ENCODE measurements at regions not wholly inside any gene's neighbourhood (a gene's known extent, or its start where the extent isn't known, plus 50 kb on each side); places are given as distances from the start of the nearest gene placed in this dataset.
"Not testable (repeated sequence)": the region's sequence is repeated elsewhere in the genome, so short reads cannot be mapped to it uniquely, and the experiment has no call there.

- DNase-seq (ENCODE audit: low read depth): no peak
Measured at GRCh38 chr7:132030086-132030568, 473.7 kb upstream of the PODXL start.

- no peak for DNase-seq (ENCODE audit: low read depth)
Measured at GRCh38 chr7:132029369-132030085, 473.1 kb upstream of the PODXL start.

DNA sequence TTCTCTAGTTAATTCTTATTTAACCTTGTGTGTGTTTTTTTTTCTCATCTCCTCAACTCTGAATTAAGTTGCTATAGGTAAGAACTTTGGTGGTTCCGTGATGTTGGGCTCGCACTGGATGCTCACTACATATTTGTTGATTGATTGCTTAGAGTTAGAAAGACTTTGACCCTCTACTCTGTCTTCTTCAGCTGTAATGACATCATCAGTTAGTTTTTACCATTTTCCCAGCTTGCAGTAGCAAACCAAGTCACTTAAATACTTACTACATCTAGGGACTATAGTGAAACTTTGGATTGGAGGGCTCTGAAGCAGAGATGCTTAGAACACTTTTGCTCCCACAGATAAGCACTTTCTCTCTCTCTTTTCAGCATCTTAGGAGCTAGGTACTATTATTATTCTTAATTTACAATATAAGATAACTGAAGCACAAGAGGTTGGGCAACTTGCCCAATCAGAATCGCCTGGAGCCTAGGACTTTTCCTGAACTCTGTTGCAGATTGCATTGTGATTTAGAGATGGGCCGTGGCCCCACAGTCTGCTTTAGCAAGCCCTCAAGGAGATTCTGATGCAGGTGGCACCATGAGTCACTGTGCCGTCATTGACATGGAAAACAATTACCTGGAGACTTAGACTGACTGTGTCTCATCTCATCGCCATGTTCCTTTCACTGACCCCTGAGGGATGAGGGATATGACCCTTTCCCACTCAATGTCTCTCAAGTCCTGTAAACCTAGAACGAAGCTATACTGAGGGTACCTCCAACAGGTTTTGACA, 471.9 kb upstream of the PODXL start:
- DNase-seq (ENCODE audit: low read depth): no peak

- no peak for DNase-seq (ENCODE audit: low read depth)
Measured at GRCh38 chr7:132024290-132024689, 467.9 kb upstream of the PODXL start.

DNA sequence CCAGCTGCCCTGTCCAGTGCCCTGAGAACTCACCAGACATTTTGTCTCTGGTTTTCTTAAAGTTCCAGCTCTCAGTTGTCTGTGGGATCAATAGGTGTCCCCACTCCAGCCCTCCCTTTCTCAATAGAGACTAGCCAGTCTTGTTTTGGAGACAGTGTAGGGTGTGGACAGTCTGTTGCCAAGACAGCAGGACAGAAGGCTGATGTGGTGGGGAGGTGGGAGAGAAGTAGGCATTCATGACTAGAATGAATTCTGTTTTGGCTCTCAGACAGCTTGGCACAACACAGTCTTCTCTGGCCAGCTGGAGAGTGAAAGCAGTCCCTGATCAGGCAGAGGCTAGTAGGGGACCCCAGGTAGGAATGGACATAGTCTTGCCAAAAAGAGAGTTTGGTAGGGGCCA, 467.0 kb upstream of the PODXL start:
- DNase-seq (ENCODE audit: low read depth): no peak

GRCh38 chr7:132022188-132022587, 465.8 kb upstream of the PODXL start:
- DNase-seq (ENCODE audit: low read depth): no peak

DNA sequence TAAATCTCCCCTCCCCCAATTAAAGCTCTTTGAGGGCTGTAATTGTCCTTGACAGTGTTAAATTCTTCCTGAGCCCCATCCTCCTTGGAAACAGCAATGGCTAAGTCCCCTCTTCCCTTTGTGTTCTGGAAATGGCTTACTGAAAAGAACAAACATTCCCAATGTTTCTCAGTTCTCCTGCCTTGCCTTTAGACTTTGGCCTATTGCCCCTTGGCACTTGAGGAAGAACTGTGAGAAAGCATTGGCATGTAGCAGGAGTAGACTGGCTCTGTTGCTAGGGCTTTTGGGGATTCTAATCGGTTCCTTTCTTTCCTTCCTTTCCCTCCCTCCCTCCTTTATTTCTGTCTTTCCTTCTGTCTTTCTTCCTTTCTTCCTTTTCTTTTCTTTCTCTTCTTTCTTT, 463.3 kb upstream of the PODXL start:
- DNase-seq (ENCODE audit: low read depth): no peak

DNA sequence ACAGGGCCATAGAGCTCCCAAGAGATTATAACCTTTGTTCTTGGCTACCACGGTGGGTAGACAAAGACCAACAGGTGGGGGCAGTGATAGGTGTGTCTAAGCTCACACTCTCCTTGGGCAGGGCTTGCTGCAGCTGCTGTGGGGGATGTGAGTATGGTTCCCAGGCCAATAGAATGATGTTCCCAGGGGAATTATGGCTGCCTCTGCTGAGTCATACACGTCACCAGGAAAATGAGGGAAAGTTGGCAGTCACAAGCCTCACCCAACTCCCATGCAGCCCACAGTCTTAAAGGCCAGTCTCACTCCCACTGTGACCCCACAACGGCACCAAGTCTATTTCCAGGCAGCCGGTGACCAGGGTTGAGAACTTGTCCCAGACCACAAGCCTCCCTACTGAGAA, 453.4 kb upstream of the PODXL start:
- DNase-seq (ENCODE audit: low read depth): no peak

- DNase-seq (ENCODE audit: low read depth): no peak
Measured at GRCh38 chr7:132004529-132004928, 448.1 kb upstream of the PODXL start.

DNA sequence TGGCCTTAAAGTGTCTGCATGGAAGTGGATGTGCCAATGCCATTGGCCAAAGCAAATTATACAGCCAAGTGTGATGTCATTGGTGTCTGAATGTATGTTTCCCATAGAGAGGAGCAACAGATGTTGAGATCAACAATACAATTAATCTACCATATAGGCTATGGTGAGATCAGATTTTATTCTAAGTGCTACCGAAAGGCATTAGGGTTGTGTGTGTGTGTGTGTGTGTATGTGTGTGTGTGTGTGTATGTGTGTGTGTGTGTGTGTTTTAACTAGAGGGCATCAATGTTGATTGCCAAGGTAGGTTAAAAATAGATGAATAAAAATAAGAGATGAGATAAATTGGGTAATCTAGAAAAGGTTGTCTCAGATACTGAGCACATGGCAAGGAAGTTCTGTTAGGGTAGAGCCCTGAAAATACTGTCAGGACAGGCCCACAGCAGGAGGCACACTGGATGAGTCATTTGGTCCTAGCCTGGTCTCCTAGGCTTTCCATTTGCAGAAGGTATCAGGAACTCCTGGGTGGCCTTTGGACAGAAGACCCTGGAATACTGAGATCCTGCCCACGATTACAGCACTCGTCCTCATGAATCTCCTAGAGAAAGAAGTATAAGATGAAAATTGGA, 446.0 kb upstream of the PODXL start:
- no peak for DNase-seq (ENCODE audit: low read depth)

- DNase-seq (ENCODE audit: low read depth): no peak
Measured at GRCh38 chr7:132001146-132001545, 444.7 kb upstream of the PODXL start.

DNA sequence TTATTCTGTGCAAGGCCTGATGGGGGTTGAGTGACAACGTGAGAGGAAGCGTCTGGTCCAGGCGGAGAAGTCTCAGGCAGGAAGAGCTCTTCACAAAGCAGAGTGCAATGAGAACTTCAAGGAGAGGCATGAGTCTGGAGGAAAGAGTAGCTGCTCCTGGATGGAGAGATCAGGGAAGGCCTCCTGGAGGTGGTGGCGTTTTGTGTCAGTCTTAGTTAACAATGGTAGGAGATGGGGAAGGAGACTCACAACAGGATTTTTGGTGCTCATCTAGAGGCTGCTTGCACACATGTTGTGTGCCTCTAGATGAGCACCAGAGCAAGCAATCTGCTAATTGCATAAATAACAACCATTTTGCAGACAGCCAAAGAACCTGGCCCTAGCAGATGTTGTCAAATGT, 442.8 kb upstream of the PODXL start:
- no peak for DNase-seq (ENCODE audit: low read depth)

GRCh38 chr7:131995324-131995723, 438.9 kb upstream of the PODXL start:
- no peak for DNase-seq (ENCODE audit: low read depth)

- DNase-seq (ENCODE audit: low read depth): not testable (repeated sequence)
Measured at GRCh38 chr7:131981069-131981468, 424.6 kb upstream of the PODXL start.

DNA sequence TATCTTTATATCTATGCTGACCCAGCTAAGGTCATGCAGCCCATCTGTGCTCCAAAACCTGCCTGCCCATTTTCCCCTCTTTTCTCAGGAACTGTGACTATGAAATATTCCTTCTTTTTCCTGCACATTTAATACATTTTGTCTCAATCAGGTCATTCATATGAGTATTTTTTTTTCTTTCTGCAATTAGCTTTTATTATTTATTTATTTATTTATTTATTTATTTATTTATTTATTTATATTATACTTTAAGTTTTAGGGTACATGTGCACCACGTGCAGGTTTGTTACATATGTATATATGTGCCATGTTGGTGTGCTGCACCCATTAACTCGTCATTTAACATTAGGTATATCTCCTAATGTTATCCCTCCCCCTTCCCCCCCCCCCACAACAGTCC, 421.7 kb upstream of the PODXL start:
- not testable (repeated sequence) for DNase-seq (ENCODE audit: low read depth)

GRCh38 chr7:131976411-131976810, 420.0 kb upstream of the PODXL start:
- no peak for DNase-seq (ENCODE audit: low read depth)

GRCh38 chr7:131974671-131975070, 418.2 kb upstream of the PODXL start:
- no peak for DNase-seq (ENCODE audit: low read depth)

DNA sequence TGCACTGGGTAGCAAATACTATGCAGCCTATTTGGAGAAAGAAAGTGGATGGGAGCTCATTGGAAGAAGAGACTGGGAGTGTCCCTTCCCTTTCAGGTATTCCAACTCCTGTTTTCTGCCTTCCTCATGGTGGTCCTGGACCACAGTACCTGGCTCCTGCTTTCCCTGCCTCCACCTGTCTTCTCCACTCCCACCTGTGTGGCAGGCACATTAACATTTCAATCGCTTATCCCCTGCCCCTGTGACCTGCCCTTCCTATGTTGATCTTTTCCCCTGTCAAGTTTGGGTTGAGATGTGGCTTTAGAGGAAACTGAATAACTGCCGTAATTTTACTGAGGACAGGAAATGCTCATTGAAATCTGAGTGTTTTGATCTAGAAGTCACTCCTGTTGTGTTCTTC, 415.8 kb upstream of the PODXL start:
- DNase-seq (ENCODE audit: low read depth): no peak

GRCh38 chr7:131970602-131971001, 414.2 kb upstream of the PODXL start:
- no peak for DNase-seq (ENCODE audit: low read depth)

- DNase-seq (ENCODE audit: low read depth): no peak
Measured at GRCh38 chr7:131969560-131969959, 413.1 kb upstream of the PODXL start.

DNA sequence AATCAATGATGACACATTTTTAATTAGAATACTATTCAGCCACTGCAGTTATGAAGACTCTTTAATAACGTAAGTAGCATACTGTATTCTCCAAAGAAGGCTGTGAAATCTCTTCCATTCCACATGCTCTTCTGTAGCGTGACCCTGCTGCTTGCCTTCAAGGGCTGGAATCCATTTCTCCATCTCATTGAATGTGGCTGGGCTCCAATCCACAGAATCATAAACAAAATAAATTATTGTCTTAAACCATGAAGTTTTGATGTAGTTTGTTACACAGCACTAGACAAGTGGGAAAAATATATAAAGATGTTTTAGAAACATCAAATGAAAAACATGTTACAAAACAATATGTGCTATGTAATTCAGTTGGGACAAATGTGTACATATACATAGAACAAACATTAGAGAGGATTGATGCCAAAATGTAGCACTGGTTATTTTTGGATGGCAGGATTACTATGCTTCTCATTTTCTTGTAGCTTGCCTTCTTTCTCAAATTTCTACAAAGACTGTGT, 410.8 kb upstream of the PODXL start:
- no peak for DNase-seq (ENCODE audit: low read depth)

DNA sequence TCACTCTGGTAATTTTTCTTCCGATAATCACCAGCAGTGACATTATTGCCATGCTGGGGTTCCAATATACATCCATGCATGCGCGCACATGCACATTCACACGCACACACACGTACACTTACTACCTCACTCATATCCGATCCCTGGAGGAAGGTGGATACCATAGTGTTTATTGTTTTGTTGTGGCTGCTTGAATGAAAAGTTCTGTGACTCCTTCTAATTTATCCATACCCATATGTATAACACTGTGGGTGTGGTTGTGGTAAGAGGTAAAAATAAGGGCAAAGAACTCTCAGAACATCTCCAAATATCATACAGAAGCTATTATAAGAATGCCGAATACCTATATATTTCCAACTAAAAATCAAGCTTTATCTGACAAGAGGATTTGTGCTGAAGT, 407.8 kb upstream of the PODXL start:
- DNase-seq (ENCODE audit: low read depth): no peak

All from T-helper 22 cell (primary cell).